ENCODE measurements at regions not wholly inside any gene's neighbourhood (a gene's known extent, or its start where the extent isn't known, plus 50 kb on each side); places are given as distances from the start of the nearest gene placed in this dataset.

DNA sequence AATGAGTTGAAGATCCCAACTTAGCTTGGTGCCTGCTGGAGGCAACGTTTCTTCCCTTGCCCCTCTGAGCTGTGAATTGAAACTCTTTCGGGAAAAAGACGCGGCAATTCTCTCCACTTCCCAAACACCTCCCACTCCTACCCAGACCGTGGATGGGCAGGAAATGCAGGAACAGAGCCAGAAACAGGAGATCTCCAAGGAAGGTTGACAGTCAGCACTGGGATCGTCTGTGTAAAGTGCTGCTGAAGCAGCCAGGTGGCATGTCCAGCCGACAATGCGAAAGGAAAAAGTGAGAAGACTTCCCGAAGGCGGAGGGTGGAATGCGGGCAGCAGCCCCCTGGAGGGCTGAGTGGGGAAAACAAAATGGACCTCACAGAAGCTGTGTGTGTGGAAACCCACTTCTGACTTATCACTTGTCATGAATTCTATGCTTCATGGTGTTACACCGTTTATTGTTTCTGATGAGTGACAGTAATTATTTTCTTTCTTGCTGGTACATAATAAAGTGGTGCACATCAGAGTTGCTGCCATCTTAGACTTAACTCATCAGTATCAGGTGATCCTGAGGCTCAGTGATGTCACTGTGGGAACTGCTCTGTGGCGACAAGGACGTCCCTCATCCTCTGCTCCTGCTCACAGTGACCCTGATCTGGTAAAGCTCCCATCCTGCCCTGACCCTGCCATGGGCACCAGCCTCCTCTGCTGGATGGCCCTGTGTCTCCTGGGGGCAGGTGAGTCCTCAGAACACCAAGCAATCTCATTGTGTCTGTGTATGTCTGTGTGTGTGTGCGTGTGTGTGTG, 220.5 kb upstream of the PRSS1 start:
- TF ChIP-seq, protein P1, sequence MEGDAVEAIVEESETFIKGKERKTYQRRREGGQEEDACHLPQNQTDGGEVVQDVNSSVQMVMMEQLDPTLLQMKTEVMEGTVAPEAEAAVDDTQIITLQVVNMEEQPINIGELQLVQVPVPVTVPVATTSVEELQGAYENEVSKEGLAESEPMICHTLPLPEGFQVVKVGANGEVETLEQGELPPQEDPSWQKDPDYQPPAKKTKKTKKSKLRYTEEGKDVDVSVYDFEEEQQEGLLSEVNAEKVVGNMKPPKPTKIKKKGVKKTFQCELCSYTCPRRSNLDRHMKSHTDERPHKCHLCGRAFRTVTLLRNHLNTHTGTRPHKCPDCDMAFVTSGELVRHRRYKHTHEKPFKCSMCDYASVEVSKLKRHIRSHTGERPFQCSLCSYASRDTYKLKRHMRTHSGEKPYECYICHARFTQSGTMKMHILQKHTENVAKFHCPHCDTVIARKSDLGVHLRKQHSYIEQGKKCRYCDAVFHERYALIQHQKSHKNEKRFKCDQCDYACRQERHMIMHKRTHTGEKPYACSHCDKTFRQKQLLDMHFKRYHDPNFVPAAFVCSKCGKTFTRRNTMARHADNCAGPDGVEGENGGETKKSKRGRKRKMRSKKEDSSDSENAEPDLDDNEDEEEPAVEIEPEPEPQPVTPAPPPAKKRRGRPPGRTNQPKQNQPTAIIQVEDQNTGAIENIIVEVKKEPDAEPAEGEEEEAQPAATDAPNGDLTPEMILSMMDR (IDR thresholded peaks at IDR 0.05): no peak
- no peak for TF ChIP-seq POLR2A (IDR thresholded peaks at IDR 0.05)
- no peak for TF ChIP-seq EP300 (IDR thresholded peaks at IDR 0.05; ENCODE audit: low read depth)
